Body of pancreas (tissue), 4 donors: ENCODE measurements at regions not wholly inside any gene's neighbourhood (a gene's known extent, or its start where the extent isn't known, plus 50 kb on each side); places are given as distances from the start of the nearest gene placed in this dataset.

Experiments used
- POLR2A ChIP-seq, 3 donors: fragments of 450-650 bp; IDR thresholded peaks; one replicate each; pipeline ENCODE4 v1.6.1; 2016; ENCODE audit warnings: antibody characterized with exemption in 3 of 3, mild to moderate bottlenecking in 2 of 3
- TF ChIP-seq, protein P1 (sequence below), 7 experiments: fragments of 450-650 bp in 4 of 7; fragments of 200-600 bp in 3 of 7; sonication (generic) in 3 of 7; IDR thresholded peaks; one replicate each; pipeline ENCODE4 v1.5.1; 2016 to 2019; ENCODE audit warnings: antibody characterized with exemption in 7 of 7

DNA sequence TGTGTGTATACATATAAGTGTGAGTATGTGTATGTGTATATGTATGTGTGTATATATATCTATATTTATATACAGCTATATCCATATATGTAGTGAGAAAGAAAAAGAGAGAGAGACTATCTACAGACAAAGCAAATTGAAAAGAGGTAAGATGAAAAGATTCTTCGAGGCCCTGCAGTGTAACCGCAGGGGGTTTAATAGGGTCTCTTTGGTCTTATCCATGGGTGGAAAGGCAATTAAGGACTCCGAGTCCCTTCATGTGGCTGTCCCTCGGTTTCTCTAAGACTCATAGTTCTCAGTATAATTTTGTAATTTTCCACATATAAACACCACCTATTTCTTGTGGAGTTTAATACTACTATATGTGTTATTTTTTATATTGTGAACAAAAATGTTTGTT lies 50.6 kb upstream of the JAZF1 start:
- TF ChIP-seq, protein P1, sequence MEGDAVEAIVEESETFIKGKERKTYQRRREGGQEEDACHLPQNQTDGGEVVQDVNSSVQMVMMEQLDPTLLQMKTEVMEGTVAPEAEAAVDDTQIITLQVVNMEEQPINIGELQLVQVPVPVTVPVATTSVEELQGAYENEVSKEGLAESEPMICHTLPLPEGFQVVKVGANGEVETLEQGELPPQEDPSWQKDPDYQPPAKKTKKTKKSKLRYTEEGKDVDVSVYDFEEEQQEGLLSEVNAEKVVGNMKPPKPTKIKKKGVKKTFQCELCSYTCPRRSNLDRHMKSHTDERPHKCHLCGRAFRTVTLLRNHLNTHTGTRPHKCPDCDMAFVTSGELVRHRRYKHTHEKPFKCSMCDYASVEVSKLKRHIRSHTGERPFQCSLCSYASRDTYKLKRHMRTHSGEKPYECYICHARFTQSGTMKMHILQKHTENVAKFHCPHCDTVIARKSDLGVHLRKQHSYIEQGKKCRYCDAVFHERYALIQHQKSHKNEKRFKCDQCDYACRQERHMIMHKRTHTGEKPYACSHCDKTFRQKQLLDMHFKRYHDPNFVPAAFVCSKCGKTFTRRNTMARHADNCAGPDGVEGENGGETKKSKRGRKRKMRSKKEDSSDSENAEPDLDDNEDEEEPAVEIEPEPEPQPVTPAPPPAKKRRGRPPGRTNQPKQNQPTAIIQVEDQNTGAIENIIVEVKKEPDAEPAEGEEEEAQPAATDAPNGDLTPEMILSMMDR (IDR thresholded peaks at IDR 0.05) = no peak
- TF ChIP-seq POLR2A (IDR thresholded peaks at IDR 0.05) = no peak
